IPS-20b (cell line): ENCODE measurements at regions not wholly inside any gene's neighbourhood (a gene's known extent, or its start where the extent isn't known, plus 50 kb on each side); places are given as distances from the start of the nearest gene placed in this dataset.
"Not testable (repeated sequence)": the region's sequence is repeated elsewhere in the genome, so short reads cannot be mapped to it uniquely, and the experiment has no call there.

ENCODE experiments used
- H3K27ac ChIP-seq: one replicate; pipeline ENCODE4 v1.5.1; 2013; ENCODE audit warnings: low read length
- H3K27me3 ChIP-seq: 2 replicates; pipeline ENCODE4 v1.6.1; 2013; ENCODE audit warnings: mild to moderate bottlenecking, low read length, inconsistent platforms; ENCODE audit not compliant: insufficient read depth
- H3K36me3 ChIP-seq: 2 replicates; pipeline ENCODE4 v1.6.1; 2013; ENCODE audit warnings: low read depth, mild to moderate bottlenecking, inconsistent platforms, low read length, moderate library complexity; ENCODE audit not compliant: insufficient read depth
- H3K4me1 ChIP-seq: 2 replicates; pipeline ENCODE4 v1.6.1; 2013; ENCODE audit warnings: mild to moderate bottlenecking, control low read depth, inconsistent platforms, low read length, moderate library complexity; ENCODE audit not compliant: insufficient read depth
- H3K4me3 ChIP-seq: 2 replicates; pipeline ENCODE4 v1.5.1; 2013; ENCODE audit warnings: mild to moderate bottlenecking, low read length, inconsistent platforms
- H3K9ac ChIP-seq: 2 replicates; pipeline ENCODE4 v1.6.1; 2013; ENCODE audit warnings: low read depth, mild to moderate bottlenecking, inconsistent platforms, low read length, moderate library complexity
- H3K9me3 ChIP-seq: 2 replicates; pipeline ENCODE4 v1.6.1; 2013; ENCODE audit warnings: mild to moderate bottlenecking, low read depth, low read length, inconsistent platforms; ENCODE audit not compliant: insufficient read depth

DNA sequence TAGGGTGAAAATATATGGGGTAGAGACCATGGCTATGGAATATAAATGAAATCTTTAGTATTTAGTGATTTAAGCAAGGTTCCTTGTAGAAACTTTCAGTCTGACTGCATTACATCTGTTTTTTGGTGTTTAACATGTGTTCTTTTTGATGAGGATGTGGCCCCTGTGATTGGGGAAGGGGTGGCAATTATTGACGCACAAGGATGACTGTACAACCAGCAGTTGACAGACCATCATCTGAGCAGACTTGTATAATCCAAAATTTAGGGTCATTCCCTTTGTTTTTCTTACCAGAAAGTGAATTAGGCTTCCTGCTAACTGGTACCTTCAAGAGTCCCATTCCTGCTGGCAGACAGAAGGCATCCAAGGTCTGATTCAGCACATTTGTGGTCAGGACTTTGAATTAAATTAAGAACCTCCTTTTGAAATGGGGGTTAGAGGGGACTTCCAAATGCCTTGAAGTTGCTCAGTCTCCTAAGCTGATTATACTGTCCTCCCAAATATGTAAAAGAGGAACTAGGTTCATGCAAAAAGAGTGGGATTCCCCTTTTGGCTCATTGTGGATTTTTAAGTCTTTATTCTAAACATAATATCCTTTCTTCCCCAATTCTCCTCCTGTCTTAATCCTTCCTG, 112.4 kb upstream of the CXCL13 start:
- H3K4me3 ChIP-seq: no peak overlapping the region
- no peaks in the 10 kb centered on the region for H3K4me1 ChIP-seq
- no peak overlapping the region for H3K9ac ChIP-seq
- peaks cover 15% of the 10 kb centered on the region for H3K9me3 ChIP-seq
- H3K27me3 ChIP-seq: no peaks in the 10 kb centered on the region
- H3K27ac ChIP-seq: no peak overlapping the region
- H3K36me3 ChIP-seq: no peaks in the 10 kb centered on the region

DNA sequence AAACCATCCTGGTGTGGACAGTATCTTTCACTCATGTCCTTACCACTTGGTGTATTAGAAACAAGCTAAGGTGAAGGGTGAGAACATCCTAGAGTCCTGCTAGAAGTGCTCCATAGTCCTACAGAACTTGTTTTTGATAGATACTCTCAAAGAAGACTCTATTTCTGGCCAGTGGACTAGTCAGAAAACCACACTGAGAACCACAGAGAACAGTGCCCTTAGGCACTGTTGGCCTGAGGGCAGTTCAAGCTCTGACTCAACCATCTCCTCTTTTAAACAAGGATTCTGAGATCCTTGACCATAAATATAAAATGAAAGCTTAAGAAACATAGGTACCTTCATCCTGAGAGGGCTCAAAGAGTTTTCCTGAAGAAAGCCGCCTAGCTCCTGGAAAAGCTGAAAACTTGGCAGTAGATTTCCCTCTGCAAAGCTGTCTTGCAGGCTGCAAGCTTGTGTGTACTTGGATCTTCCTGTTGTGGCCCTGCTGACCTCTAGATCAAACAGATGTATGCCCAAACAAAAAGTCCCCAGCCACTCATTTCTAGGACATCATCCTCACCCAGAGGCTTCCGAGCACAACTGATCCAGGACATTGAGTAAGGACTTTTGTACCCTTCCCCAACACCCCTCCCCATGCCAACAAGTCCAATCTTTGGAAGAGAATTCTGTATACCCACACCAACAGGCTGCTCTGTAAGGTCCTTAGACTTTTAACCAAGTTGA, 111.6 kb upstream of the CXCL13 start:
- no peak overlapping the region for H3K27ac ChIP-seq
- peaks cover 15% of the 10 kb centered on the region for H3K9me3 ChIP-seq
- H3K27me3 ChIP-seq: no peaks in the 10 kb centered on the region
- no peak overlapping the region for H3K9ac ChIP-seq
- no peaks in the 10 kb centered on the region for H3K4me1 ChIP-seq
- H3K36me3 ChIP-seq: no peaks in the 10 kb centered on the region
- H3K4me3 ChIP-seq: no peak overlapping the region

DNA sequence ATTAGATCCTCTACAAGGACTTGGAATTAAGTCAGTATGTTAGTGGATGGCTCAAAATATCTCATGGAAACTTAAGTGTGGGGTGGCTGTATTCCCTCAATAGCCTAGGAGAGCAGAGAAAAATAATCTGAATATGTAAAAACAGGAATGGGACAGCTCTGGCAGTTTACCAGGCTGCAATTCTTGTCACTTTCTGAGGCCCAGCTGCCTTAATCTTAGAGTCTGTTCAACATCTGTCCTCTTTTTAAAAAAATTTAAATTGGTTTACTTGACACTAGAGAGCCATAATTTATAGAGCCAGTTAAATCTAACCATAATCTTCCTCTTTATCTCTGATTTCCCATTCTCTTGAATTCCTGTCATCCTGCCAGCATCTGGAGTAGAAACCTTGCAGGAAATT, 109.2 kb upstream of the CXCL13 start:
- Histone ChIP-seq H3K27me3 (no peaks in the 10 kb centered on the region), H3K9ac (no peak overlapping the region)

DNA sequence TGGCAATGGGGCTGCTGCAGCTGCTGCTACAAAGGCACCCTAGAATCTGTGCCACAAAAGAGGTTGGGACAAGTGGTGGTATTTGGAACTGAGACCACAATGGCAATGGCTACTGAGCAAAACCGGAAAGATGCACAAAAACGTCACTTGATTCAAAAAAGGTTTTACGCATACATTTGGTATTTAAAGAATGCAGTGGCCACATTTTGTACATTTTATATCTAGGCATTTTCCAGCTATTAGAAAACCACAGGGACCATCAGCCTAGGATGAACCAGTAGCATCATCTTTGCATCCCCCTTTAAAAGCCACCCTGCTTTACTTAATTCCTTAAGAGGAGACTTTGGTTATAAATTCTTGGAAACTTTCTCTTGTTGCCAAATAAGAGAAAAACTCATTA, 104.8 kb upstream of the CXCL13 start:
- Histone ChIP-seq H3K27me3 (no peaks in the 10 kb centered on the region), H3K4me1 (no peaks in the 10 kb centered on the region), H3K27ac (no peak overlapping the region), H3K9me3 (peaks cover 15% of the 10 kb centered on the region), H3K36me3 (no peaks in the 10 kb centered on the region), H3K4me3 (no peak overlapping the region), H3K9ac (no peak overlapping the region)

More for the DNA sequence above, 109.2 kb upstream of the CXCL13 start:
- Histone ChIP-seq H3K27ac (no peak overlapping the region), H3K36me3 (no peaks in the 10 kb centered on the region), H3K9me3 (peaks cover 15% of the 10 kb centered on the region), H3K4me3 (no peak overlapping the region), H3K4me1 (no peaks in the 10 kb centered on the region)

DNA sequence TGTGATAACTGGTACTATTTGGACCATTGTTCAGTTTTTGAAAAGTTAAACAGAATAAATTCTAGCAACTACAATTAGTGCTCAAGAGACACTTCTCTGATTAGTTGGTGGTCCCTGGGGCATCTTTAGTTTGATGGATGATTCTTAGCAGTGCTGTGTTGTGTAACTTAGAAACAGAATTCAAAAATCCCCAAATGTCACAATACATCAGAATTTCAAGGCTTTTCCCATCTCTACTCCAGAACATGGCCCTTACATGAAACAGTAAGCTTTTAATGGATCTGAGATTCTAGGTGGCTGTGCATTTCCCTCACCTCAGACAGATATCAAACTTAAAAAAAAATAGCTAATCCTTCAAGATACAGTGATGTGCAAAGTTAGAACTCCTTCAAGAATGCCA, 104.4 kb upstream of the CXCL13 start:
- Histone ChIP-seq H3K4me1 (no peaks in the 10 kb centered on the region), H3K9me3 (peaks cover 11% of the 10 kb centered on the region), H3K27me3 (no peaks in the 10 kb centered on the region), H3K4me3 (no peak overlapping the region), H3K9ac (no peak overlapping the region), H3K36me3 (no peaks in the 10 kb centered on the region), H3K27ac (no peak overlapping the region)

DNA sequence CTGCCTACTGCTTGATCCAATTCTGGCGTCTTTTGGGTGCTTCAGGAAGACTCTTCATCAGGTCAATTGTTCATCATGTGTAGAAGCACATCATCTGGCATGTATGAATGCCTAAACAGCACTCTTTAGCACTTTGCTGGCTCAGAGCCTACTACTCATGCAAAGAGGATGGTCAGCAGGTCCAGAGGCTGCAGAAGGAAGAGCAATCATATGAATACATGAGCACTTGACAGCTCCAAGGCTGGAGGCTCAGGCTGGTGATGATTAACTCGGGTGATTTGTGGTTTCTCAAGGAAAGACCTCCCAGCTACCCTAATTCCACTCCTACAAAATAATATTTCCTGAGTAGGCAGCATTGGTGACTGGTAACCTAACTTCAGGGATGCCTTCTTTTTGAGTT, 103.8 kb upstream of the CXCL13 start:
- Histone ChIP-seq H3K4me1 (no peaks in the 10 kb centered on the region), H3K27ac (no peak overlapping the region), H3K9ac (no peak overlapping the region), H3K9me3 (peaks cover 5% of the 10 kb centered on the region), H3K36me3 (no peaks in the 10 kb centered on the region), H3K27me3 (no peaks in the 10 kb centered on the region), H3K4me3 (no peak overlapping the region)

DNA sequence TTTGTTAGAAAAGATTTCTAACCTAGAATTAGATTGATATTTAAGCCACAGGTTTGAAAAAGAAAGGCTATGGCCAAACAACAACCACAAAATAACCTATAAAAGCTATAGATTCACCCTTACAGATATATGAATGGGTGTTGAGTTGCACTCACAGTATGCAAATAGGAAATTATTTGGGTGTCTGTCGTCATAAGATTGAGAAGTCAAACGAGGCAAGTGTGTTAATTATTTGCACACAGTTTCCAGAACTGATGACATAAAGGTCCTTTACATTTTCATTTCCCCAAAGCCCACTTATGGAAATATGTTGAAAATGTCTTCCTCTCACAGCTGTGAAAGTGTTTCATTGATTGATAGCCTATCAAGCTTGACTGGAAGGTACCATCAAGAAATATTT, 101.2 kb upstream of the CXCL13 start:
- Histone ChIP-seq H3K4me1 (no peaks in the 10 kb centered on the region), H3K27me3 (no peaks in the 10 kb centered on the region), H3K9me3 (no peaks in the 10 kb centered on the region), H3K9ac (no peak overlapping the region), H3K36me3 (no peaks in the 10 kb centered on the region), H3K27ac (no peak overlapping the region), H3K4me3 (no peak overlapping the region)

DNA sequence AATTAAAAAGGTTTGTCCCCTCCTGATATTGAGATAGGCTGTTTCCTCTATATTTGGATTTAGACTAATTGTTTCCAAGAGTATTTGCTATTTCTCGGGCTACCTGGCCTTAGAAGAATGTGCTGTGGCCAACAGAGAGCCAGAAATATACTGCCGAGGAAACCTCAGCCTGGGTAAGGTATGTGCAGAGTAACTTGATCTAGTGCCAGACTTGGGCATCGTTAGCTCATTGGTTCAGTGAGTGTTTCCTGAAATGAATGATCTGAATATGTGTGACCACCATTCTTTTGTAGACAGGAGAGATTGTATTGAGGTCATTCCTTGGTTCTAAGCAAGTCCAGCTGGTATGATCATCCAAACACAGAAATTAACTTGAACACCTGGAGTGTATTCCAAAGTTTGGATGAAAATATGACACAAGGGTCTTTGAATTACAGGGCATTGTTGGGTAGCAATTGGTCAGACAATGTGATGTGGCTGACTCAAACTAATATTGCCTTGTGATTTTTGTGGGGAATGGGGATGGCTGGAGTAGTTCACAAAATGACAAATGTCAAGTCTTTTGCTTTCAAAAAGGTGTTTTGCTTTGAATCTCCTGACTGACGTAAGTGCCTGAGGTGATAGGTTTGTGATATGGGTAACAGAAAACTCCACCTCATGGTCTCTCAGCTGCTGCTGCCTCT, 100.2 kb upstream of the CXCL13 start:
- Histone ChIP-seq H3K4me1 (no peaks in the 10 kb centered on the region), H3K4me3 (no peak overlapping the region), H3K27me3 (no peaks in the 10 kb centered on the region), H3K9me3 (no peaks in the 10 kb centered on the region), H3K36me3 (no peaks in the 10 kb centered on the region), H3K9ac (no peak overlapping the region), H3K27ac (no peak overlapping the region)

DNA sequence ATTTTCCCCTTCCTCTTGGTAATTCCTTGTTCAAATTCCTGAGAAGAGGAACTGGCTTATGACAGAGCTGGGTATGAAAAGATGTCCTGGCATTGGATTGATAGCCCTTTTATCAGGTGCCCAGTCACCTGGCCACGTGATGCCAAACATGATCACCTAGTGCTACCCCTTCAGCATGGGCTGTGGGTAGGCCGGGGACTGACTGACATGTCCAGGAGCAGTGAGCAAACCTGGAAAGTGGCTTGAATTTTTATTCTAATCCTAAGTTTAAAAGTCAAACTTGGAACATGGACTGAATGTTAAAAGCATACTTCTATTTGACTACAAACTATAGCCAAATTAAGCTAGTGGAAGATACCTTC, 99.7 kb upstream of the CXCL13 start:
- no peaks in the 10 kb centered on the region for H3K4me1 ChIP-seq
- no peaks in the 10 kb centered on the region for H3K36me3 ChIP-seq

DNA sequence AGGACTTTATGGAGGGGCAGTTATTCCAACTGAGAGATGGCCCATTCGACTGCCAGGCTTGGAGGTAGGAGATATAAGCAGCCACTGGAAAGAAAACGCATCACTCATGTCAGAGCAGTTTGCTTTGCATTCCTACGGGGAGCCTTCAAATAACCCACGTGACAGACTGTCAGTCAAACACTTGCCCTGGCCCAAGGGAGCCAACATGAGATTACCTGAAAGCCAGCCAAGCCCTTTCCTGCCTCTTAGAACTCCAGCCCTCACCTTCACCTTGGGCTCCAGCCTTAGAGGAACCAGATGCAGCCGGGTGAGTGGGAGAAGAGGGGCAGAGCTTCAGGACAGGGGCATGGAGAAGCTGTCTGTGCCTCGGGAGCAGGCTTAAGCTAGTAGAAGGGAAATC, 95.3 kb upstream of the CXCL13 start:
- Histone ChIP-seq H3K27me3 (no peaks in the 10 kb centered on the region), H3K9ac (no peak overlapping the region), H3K4me3 (no peak overlapping the region), H3K9me3 (no peaks in the 10 kb centered on the region), H3K4me1 (no peaks in the 10 kb centered on the region), H3K27ac (no peak overlapping the region), H3K36me3 (no peaks in the 10 kb centered on the region)

More for the DNA sequence above, 99.7 kb upstream of the CXCL13 start:
- Histone ChIP-seq H3K9ac (no peak overlapping the region), H3K27me3 (no peaks in the 10 kb centered on the region), H3K4me3 (no peak overlapping the region), H3K9me3 (no peaks in the 10 kb centered on the region), H3K27ac (no peak overlapping the region)

DNA sequence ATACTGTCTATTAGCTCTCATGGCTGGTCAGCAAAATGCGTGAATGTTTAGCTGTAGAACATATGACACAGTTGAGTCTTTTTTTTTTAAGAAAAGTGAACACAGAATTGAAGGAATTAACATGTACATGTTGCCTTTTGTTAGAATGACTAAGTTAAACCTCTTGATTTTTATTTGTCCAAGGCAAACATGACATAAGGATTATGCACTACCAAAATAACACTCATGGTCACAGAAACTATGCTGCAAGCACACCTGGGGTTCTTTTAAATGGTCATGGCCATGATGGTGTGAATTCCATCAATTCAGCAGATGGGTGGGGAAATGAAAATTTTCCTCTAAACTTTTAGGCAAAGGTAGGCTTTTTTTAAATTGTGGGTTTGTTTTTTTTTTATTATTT, 80.1 kb upstream of the CXCL13 start:
- Histone ChIP-seq H3K9ac (no peak overlapping the region), H3K4me1 (no peaks in the 10 kb centered on the region), H3K36me3 (no peaks in the 10 kb centered on the region), H3K27me3 (no peaks in the 10 kb centered on the region), H3K4me3 (no peak overlapping the region), H3K27ac (no peak overlapping the region), H3K9me3 (no peaks in the 10 kb centered on the region; the same call in 1 of the 2 replicates)

DNA sequence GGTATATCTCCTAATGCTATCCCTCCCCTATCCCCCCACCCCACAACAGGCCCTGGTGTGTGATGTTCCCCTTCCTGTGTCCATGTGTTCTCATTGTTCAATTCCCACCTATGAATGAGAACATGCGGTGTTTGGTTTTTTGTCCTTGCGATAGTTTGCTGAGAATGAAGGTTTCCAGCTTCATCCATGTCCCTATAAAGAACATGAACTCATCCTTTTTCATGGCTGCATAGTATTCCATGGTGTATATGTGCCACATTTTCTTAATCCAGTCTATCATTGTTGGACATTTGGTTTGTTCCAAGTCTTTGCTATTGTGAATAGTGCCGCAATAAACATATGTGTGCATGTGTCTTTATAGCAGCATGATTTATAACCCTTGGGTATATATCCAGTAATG, 77.7 kb upstream of the CXCL13 start:
- not testable (repeated sequence) for H3K9me3 ChIP-seq, H3K27me3 ChIP-seq, H3K36me3 ChIP-seq, H3K4me3 ChIP-seq, H3K27ac ChIP-seq, H3K9ac ChIP-seq, H3K4me1 ChIP-seq
